ENCODE measurements at regions not wholly inside any gene's neighbourhood (a gene's known extent, or its start where the extent isn't known, plus 50 kb on each side); places are given as distances from the start of the nearest gene placed in this dataset.
A peak's percentile ranks its signal among the peaks of the same experiment; 100 is the strongest.

DNA sequence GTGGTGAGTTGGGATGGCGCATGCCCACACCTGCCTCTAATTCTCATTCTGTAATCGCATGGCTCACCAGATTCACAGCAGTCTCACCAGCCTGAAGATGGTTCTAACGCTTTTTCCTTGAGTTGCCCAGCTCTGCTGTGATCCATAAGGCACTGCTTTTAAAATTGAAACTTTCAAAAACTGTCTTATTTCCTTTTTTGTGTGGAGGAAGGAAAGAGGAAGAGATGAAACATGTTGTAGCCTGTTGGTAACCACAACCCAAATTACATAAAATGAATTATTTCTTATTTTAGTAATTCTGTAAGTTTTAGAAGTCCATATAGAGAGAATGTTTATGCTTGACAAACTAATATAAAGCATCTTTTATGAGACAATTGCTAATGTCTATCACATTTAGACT is 165.4 kb downstream of the RBM43 start:
- DNase-seq (ENCODE audit: low spot score) (no peak), ATAC-seq (no peak)
- intact Hi-C loops (cut with DNase I), result no loop called here

DNA sequence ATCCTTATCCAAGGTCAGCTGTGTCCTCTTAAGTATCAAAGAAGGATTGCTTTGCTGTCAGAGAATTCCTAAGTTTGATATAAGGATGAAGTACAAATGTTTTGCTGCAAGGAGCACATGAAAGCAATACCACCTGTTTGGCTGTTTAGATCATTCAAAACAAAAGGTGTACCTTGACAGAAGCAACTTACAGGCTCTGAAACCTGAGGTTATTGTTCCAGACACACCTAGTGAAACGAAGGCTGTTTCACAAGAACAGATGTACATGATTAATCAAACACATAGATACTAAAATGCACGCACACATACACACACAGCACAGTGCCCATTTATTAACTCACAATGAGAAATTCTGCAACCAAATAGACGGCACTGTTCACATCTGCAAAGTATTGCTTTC is 166.2 kb downstream of the RBM43 start:
- no peak for ATAC-seq
- DNase-seq (ENCODE audit: low spot score), result no peak
- intact Hi-C loops (cut with DNase I), result no loop called here

DNA sequence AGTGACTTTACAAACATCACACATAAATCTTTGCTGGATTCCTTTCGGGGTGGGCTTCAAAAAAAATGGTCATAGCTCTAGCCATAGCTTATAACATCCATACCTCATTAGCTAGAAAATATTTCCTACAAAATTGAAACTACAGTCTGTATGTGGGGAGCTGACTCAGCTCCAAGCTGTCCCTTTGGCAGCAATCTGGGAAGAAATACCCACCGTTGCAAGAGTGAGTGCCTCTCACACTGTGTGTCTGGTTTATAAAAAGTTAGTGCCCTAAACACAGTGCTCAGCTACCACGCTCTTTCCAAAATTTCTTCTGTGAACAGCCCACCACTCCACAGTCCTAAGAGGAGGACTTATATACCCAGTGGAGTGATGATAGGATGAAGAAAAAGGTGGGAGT is 170.1 kb downstream of the RBM43 start:
- DNase-seq (ENCODE audit: low spot score) (no peak), ATAC-seq (no peak)
- intact Hi-C loops (cut with DNase I), result no loop called here

DNA sequence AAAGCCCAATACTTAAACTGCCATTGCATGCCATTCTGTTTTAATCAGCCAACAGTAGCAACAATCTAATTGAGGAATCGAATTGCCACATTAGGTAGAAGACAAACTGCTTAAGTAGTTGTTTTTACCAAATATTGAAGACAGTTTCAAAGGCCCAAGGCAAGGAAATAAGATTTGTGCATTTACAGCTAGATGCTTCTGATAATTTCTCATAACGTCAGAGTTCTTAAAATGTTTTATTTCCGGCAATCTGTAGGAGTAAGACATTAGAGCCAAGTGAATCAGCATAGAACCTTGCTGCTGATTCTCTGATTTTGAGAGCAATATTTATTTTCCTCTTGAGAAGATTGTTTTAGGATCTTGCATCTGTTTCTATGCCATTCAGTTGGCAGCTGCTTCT is 174.3 kb downstream of the RBM43 start:
- intact Hi-C loops (cut with DNase I), result no loop called here
- DNase-seq (ENCODE audit: low spot score) (no peak), ATAC-seq (no peak)

DNA sequence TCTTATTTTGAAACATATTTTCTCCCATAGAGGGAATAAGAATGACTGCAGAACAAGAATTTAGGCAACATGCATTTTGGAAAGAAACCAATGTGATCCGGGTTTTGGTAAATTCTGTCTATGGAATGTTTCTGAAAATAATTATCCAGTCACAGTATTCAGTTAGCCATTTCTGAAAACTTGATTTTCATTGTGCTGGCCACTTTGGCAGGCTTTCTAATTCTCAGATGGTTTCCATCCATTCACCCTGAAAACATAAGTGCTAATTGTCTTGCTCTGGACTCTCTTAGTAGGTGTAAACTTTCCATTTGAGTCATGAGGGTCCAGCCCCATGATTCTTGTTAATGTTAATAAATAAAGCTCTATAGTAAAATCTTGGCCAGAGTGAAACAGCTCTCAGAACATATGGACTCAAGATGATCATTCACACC is 176.5 kb downstream of the RBM43 start:
- intact Hi-C loops (cut with DNase I), result no loop called here
- no peak for ATAC-seq
- DNase-seq (ENCODE audit: low spot score), result no peak

DNA sequence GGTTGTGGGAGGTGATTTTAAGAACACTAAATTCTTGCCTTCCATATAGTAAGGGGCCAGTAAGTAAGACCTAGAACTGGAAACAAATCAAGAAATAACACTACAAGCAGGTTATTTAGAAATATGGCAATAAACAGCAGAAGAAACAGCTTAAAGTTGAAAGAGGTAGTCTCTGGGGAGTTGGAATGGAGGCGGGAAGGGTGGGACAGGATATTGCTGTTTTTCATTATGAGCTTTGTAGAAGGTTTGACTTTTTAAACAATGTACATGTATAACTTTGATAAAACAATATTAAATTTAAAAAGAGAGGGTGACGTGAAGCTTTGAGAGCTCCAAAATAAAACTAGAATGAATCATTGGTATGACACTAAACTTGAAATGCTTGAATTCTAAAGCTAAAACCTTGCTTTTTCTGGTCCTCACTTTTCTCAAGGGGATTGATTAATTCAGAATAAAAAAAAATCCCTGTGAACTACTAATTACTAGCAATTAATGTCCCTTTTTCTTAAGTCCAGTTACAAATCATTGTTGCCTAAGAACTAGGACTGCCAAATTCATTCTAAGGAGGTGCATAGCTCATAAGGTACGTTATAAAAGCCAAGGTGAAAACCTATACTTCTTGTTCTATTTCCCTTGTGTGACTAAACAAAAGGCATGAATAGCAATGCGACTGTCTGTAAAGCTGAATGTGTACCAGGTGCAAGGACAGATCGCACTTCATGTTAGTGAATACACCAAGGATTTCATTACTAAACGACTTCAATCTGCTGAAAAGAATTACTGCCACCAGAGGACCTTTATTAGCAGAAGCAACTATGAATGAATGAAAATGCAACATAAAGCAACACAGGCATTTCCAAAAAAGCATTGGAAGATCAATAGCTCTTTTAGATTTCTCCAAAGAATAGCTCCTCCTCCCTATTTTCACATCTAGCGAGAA is 177.5 kb downstream of the RBM43 start:
- DNase-seq (ENCODE audit: low spot score) (no peak), ATAC-seq (no peak)
- intact Hi-C loops (cut with DNase I), result no loop called here

DNA sequence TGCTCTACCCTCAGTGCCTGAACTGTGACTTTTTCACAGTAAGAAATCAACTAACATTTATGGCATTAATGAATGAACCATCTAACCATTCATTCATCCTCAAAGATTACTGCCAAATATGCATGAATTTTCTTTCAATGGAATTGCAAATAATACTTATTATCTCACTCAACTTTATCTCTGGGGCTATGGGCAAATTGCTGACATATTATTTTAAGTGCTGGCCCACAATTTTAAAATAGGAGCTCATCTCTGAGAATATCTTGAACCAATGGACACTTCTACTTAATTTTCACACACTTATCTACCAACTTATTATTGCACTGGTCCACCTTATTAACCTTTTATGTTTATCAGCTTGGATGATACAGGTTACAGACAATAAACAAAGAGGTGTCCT is 182.8 kb downstream of the RBM43 start:
- ATAC-seq, result no peak
- DNase-seq (ENCODE audit: low spot score), result no peak
- intact Hi-C loops (cut with DNase I), result no loop called here

DNA sequence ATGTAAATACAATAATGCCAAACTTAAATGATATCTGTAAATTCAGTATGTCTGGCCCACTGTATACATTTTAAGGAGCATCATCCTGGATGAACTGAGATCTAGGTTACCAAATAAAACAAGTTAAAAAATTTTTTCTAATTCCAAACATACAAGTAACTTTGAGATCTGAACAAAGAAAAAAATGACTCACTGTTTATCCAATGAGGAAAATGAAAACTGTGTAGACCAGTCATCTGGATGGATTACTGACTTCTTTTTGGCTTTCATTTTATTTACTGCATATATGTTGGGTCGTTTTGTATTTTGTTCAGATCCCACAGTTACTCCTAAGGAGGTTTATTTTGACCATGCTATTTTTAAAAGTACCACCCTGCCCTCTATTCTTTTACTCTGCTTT is 189.8 kb downstream of the RBM43 start:
- ATAC-seq, result no peak

DNA sequence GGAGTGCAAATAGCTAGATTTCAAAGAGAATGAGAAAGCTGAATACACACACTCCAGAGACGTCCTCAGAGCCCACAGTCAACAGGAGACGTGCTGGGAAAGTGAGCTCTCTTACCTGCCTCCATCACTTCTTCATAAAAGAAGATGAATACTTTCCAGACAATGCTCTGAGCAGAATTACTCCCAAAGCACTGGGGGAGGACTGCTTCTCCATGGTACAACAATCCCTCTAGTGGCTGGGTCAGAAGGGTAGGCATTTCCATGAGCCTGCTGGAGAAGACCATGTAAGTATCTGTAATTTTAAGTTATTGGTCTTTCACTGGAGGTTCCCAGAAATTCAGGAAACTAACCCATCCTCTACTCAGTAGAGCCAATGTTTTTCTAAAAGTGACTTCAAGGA is 190.3 kb downstream of the RBM43 start:
- DNase-seq (ENCODE audit: low spot score) (no peak), ATAC-seq (no peak)
- intact Hi-C loops (cut with DNase I), result no loop called here

More for the DNA sequence above, 189.8 kb downstream of the RBM43 start:
- intact Hi-C loops (cut with DNase I), result no loop called here
- no peak for DNase-seq (ENCODE audit: low spot score)

DNA sequence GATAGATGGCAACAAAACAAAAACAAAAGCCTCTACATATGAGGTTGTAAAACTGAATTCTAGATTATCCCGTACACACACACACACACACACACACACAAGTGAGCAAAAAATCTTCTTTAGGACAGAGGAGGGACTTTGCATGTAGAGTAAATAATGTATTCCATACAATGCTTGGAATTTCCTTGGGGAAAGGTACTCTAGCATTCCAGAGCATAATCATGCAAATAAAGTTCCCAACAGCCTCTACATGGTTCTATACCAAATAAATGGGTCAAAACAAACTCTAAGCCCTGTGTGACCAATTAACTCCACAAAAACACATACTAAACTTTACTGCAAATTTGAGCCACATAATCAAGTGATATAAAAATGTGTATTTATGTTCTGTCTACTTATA is 191.4 kb downstream of the RBM43 start:
- DNase-seq (ENCODE audit: low spot score) (no peak), ATAC-seq (no peak)
- intact Hi-C loops (cut with DNase I), result no loop called here

DNA sequence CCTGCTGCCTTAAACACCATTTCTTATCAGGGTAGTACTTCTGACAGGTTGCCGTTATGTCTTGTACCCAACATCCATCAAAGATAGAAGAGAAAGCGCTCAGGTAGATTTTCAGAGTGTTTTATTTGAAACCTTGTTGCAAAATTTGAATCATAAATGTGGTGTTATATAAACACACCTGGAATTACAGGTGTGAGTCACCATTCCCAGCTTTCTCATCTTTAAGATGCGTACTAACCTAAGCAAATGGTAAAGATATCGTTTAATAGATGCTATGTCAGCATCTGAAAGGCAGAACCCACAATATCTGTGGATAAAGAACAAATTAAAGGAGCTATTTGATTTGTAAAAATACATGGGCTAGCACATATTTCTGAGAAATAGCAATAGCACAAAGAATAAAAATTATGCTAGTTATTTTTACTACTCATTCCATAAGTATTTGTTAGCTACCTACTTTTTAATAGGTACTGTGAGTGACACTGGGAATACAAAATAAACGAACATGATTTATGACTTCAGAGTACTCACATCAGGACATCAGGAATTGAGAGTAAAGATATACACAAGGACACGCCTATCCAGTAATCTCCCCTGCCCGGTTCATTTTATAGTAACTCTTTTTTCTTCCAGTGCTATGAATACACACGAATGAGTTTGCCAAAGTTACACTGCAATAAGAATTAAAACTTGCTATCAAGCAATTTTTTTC is 193.8 kb downstream of the RBM43 start:
- intact Hi-C loops (cut with DNase I), result no loop called here
- ATAC-seq, result no peak

DNA sequence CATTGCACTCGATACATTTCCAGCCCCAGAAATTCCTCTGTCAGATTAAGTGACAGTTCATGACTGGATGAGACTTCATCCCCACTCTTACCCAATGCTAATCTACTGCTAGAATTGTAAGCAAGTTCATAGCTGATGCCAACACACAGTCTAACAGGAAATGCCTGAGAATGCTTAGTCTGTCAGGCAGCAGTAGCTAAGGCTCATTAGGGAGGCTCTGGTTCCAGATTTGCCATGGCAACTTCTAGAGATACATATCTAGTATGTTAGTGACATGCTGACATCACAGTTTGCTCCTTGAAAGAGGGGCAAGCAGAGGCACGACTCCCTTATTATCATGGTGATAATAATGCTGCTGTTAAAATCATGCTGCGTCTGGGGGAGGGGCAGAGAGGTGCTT is 198.4 kb downstream of the RBM43 start:
- ATAC-seq, result no peak
- intact Hi-C loops (cut with DNase I), result no loop called here
- no peak for DNase-seq (ENCODE audit: low spot score)

More for the DNA sequence above, 193.8 kb downstream of the RBM43 start:
- no peak for DNase-seq (ENCODE audit: low spot score)

DNA sequence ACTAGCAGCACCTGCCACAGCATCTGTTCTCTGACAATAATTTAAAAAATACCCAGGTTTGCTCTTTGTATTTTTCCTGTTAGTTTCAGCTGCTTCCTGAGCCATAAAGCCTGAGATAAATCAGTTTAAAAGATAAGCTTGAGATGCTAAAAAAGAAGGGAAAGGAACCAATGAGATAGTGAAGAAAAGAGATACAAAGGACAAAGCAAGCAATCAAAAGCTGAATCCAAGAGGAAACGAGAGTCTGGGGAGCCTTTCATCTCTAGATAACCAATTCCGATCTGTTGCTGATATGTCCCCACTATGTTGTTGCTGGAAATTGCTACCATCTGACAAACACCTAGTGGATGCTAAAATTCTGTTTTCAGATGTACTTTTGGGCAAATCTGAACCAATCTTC is 201.4 kb downstream of the RBM43 start:
- intact Hi-C loops (cut with DNase I), result no loop called here
- DNase-seq (ENCODE audit: low spot score), result no peak

DNA sequence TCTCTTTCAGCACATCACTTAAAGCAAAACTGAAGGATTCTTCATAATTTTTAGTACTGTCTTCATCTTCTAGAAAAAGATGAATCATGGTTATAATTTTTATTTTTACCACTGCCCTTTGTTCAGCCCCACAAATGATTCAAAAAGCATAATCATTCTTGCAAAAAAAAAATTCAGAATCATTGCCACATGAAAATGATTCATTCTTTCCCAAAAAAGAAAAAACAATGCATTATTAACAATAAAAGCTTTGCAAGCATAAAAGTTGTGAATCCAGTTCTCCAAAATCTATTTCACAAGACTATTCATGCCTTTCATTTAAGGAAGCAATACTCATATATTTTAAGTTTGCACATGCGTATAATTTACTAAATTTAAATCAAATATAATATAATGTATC is 204.8 kb downstream of the RBM43 start:
- DNase-seq (ENCODE audit: low spot score), result no peak
- intact Hi-C loops (cut with DNase I), result loop anchor here (10.0 kb wide), 1 partner anchor 1462 kb away; no protein-coding TSS in a partner anchor
- no peak for ATAC-seq

More for the DNA sequence above, 201.4 kb downstream of the RBM43 start:
- ATAC-seq, result no peak

DNA sequence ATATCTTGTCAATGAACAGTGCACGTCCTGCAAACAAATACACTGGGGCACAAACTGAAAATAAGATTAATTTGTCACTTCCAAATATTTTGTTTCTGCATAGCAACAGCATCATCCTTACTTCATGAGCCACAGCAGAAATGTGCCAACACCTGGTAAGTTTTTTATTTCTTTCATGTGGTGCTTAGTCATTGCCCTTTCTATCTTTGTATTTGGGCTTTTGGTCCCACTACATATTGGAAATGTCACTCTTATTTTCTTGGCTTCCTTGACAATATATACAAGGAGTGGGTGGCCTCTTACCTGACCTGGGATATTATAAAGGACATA is 208.0 kb downstream of the RBM43 start:
- intact Hi-C loops (cut with DNase I), result loop anchor here (10.0 kb wide), 1 partner anchor 1459 kb away; no protein-coding TSS in a partner anchor
- ATAC-seq (no peak), DNase-seq (ENCODE audit: low spot score) (no peak)

DNA sequence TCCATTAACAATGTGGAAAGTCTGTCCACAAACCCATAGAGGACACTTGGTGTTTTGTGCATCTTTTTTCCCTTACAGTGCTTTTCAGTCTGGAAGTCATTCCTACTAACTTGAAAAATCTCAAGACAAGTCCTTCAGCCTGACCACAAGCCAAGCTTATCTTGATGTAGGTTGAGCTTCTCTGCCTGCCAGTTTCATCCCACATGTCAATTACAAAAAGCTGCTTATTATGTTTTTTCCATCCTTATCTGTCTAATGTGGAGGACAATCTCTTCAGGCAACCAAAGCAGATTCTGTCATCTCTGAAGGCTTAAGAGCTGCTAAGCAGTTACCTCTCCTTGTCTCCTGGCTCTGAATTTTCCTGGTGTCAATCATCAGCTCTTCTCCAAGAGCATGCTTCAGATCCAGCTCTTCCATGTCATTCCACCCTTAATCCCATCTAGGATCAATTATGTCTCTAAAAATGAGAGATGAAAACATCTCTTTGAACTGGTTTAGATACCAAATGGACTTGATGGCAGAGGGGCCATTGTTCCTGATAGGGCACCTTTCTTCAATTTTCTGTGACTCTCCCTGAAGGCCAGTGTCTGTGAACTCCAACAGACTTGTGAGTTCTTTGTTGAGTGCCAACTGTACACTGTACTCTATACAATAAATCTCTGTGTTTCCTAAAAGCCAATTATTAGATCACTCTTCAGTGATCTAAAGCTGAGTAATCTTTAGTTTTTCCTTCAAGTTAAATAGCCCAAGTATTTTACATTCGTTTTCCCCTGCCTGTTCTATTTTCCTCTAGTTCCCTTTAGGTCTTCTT is 208.6 kb downstream of the RBM43 start:
- DNase-seq (ENCODE audit: low spot score) (no peak), ATAC-seq (no peak)
- intact Hi-C loops (cut with DNase I), result loop anchor here (10.0 kb wide), 1 partner anchor 1458 kb away; no protein-coding TSS in a partner anchor

DNA sequence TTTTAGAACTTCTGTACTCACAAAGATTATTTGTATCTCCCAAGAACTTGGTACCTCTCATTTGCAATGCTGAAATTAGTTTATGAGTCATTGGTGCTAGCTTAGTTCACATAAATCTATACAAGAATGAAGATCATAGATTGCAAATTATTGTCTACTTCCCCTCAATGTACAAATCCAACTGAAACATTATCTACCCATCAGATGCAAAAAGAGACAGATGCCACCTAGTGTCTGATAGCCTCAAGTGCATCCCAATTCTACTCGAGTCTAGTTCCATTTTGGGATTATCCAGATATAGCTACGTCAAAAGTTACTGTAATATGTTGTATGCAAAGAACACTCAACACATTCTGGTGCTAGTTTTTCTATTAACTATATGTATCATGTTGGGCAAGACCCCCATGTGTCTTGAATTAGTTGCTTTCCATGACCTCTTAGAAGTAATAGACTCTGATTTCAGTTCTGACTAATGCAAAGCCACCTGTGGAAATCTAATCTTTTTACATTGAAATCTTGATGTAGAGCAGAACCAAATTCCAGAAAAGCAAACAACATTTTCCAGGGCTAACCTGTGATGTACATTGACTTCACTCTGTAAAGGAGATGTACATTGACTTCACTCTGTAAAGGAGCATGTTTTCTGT is 210.0 kb downstream of the RBM43 start:
- intact Hi-C loops (cut with DNase I), result loop anchor here (10.0 kb wide), 1 partner anchor 1457 kb away; no protein-coding TSS in a partner anchor
- peak; percentile 55 for ATAC-seq
- no peak for DNase-seq (ENCODE audit: low spot score)

DNA sequence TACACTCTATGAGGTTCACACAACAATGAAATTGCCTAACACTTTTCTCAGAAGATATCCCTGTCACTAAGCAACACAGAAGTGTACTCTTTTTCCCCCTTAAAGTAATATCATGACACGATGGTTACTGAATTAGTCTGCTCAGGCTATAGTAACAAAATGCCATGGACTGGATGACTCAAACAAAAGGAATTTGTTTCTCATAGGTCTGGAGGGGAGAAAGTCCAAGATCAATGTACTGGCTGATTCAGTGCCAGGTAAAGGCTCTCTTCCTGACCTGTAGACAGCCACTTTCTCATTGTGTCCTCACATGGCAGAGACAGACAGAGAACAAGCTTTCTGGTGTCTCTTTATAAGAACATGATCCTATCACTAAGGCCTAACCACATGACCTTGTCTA is 211.9 kb downstream of the RBM43 start:
- intact Hi-C loops (cut with DNase I), result loop anchor here (10.0 kb wide), 1 partner anchor 1455 kb away; no protein-coding TSS in a partner anchor
- no peak for DNase-seq (ENCODE audit: low spot score)
- no peak for ATAC-seq
